SK-N-DZ (cell line): ENCODE measurements at regions not wholly inside any gene's neighbourhood (a gene's known extent, or its start where the extent isn't known, plus 50 kb on each side); places are given as distances from the start of the nearest gene placed in this dataset.
A peak's percentile ranks its signal among the peaks of the same experiment; 100 is the strongest.

Experiments used
- DNase-seq: peaks from one replicate; pipeline ENCODE4 v3.0.0-alpha.2; 2015; ENCODE audit warnings: low spot score

- DNase-seq, result no peak
Observed at GRCh38 chr5:98432378-98432777, 341.1 kb upstream of the RGMB start.

GRCh38 chr5:98433022-98433421 is 340.4 kb upstream of the RGMB start:
- DNase-seq, result no peak

GRCh38 chr5:98433673-98434072 is 339.8 kb upstream of the RGMB start:
- no peak for DNase-seq

- DNase-seq, result no peak
Observed at GRCh38 chr5:98436667-98437066, 336.8 kb upstream of the RGMB start.

GRCh38 chr5:98442448-98442847 is 331.0 kb upstream of the RGMB start:
- DNase-seq, result no peak

- DNase-seq, result no peak
Observed at GRCh38 chr5:98443881-98444280, 329.6 kb upstream of the RGMB start.

- DNase-seq, result no peak
Observed at GRCh38 chr5:98453296-98453695, 320.2 kb upstream of the RGMB start.

GRCh38 chr5:98454407-98454806 is 319.1 kb upstream of the RGMB start:
- DNase-seq, result no peak

GRCh38 chr5:98454904-98455303 is 318.6 kb upstream of the RGMB start:
- no peak for DNase-seq

GRCh38 chr5:98455665-98456064 is 317.8 kb upstream of the RGMB start:
- DNase-seq, result no peak

- DNase-seq, result no peak
Observed at GRCh38 chr5:98458004-98458403, 315.5 kb upstream of the RGMB start.

- no peak for DNase-seq
Observed at GRCh38 chr5:98458726-98459125, 314.7 kb upstream of the RGMB start.

GRCh38 chr5:98460536-98460935 is 312.9 kb upstream of the RGMB start:
- DNase-seq, result no peak

- DNase-seq, result no peak
Observed at GRCh38 chr5:98461485-98461884, 312.0 kb upstream of the RGMB start.

- no peak for DNase-seq
Observed at GRCh38 chr5:98463222-98463621, 310.2 kb upstream of the RGMB start.

- no peak for DNase-seq
Observed at GRCh38 chr5:98463676-98464075, 309.8 kb upstream of the RGMB start.

- DNase-seq, result no peak
Observed at GRCh38 chr5:98464737-98465330, 308.6 kb upstream of the RGMB start.

- no peak for DNase-seq
Observed at GRCh38 chr5:98468188-98468869, 305.1 kb upstream of the RGMB start.

- DNase-seq, result no peak
Observed at GRCh38 chr5:98470747-98471146, 302.7 kb upstream of the RGMB start.

GRCh38 chr5:98471458-98471857 is 302.0 kb upstream of the RGMB start:
- DNase-seq, result no peak

GRCh38 chr5:98474216-98474615 is 299.2 kb upstream of the RGMB start:
- no peak for DNase-seq

GRCh38 chr5:98474782-98475181 is 298.7 kb upstream of the RGMB start:
- peak; percentile 47 for DNase-seq
